ENCODE measurements at regions not wholly inside any gene's neighbourhood (a gene's known extent, or its start where the extent isn't known, plus 50 kb on each side); places are given as distances from the start of the nearest gene placed in this dataset.
"Not testable (repeated sequence)": the region's sequence is repeated elsewhere in the genome, so short reads cannot be mapped to it uniquely, and the experiment has no call there.

GRCh38 chr11:116059919-116060318, 555.7 kb upstream of the CADM1 start:
- DNase-seq: no peak

GRCh38 chr11:116057000-116057399, 552.8 kb upstream of the CADM1 start:
- DNase-seq: no peak

- no peak for DNase-seq
Observed at GRCh38 chr11:116055064-116055463, 550.8 kb upstream of the CADM1 start.

- DNase-seq: no peak
Observed at GRCh38 chr11:116053548-116053919, 549.3 kb upstream of the CADM1 start.

DNA sequence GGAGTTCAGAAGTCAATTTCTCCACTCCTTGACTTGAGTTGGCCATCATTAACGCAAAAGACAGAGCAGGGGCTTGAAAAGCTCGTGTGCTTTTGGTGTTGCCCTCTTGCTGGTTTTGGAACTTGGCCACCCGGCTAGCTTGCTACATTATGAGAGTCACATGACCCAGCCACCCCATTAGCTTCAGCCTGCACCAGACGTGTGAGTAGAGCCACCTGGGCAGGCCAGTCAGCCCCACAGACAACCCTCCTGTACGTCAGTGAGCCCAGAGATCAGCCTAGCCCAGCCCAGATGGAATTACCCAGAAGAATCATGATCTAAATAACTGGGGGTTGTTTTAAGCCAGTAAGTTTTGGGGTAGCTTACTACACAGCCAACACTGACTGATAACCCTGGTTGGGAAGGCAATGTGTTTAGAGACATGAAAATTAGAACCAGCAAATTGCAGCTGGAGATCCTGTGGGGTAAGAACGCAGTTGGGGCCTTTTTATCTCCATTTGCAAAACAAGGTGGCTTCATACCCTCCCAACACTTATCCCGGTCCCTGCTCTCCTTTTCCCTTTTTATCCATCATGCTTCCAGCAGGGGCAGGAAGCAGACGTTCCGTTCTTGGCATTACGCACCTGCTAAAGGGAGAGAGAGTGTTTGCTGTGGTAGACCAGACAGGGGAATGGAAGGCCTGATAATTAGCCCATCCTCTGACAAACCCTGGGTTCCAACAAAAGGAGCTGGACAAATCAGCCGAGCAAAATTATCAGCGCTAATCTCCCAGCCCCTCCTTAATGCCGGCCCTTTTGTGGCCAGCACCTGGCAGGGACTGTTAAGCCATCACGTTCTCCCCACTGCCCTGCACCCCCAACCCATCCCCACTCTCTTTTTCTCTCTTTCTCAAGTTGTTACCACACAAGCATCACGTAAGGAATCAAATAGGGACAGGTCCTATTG, 548.7 kb upstream of the CADM1 start:
- DNase-seq: no peak

GRCh38 chr11:116051494-116051893, 547.3 kb upstream of the CADM1 start:
- DNase-seq: no peak

- DNase-seq: no peak
Observed at GRCh38 chr11:116049383-116049782, 545.2 kb upstream of the CADM1 start.

- DNase-seq: no peak
Observed at GRCh38 chr11:116046127-116046526, 541.9 kb upstream of the CADM1 start.

DNA sequence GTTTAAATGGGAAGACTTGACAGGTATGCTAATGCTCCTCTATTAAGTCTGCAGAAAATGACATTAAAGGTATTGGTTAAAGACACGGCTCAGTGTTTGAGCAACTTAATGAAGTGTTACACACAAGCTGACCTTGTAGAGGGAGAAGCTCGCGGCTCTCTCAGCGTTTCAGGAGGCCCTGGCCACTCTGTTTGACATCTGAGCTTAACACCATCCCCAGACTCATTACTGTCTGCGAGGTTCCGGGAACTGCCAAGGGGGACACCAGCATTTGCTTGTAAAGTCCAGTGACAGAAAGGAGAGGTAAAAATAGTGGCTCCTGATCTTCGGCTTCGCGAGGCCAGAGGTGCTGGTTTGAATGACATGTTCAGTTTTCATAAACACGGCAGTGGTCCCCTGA, 540.7 kb upstream of the CADM1 start:
- no peak for DNase-seq

DNA sequence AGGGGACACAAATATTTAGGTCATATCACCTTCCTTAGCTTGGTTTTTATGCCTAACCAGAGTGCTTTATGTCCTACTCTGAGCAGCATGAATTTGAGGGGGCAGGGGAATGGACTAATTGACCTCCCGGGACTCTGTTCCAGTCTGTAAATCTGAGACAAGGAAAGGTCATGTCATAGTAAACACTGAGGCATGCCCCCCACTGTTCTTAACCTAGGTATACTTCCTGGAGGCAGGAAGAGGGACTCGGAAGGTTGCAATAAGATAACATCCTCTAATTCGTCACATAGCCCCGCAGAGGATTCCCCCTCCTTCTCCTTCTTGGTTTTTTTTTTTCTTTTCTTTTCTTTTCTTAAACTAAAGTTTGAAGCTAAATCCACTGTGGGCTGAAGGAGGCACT, 540.3 kb upstream of the CADM1 start:
- DNase-seq: no peak

- DNase-seq: no peak
Observed at GRCh38 chr11:116043857-116044256, 539.6 kb upstream of the CADM1 start.

- DNase-seq: not testable (repeated sequence)
Observed at GRCh38 chr11:116043059-116043458, 538.8 kb upstream of the CADM1 start.

- no peak for DNase-seq
Observed at GRCh38 chr11:116042146-116042545, 537.9 kb upstream of the CADM1 start.

DNA sequence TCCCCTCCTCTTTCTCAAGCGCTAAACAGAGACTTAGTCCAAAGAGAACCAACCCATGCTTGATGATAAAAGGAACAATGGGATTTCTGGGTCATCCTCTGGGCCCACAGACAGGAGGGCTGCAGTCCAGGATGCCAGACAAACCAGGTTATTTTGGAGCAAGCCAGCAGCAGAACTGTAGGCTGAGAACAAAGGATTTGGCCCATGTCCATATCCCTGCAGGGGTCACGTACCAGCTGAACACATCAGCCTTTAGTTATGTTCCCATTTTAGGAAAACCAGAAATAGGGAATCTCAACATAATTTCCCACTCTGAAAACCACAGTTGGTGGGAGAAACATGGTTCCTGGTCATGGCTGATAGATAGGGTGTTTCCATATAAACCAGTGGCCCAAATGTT, 533.6 kb upstream of the CADM1 start:
- no peak for DNase-seq

DNA sequence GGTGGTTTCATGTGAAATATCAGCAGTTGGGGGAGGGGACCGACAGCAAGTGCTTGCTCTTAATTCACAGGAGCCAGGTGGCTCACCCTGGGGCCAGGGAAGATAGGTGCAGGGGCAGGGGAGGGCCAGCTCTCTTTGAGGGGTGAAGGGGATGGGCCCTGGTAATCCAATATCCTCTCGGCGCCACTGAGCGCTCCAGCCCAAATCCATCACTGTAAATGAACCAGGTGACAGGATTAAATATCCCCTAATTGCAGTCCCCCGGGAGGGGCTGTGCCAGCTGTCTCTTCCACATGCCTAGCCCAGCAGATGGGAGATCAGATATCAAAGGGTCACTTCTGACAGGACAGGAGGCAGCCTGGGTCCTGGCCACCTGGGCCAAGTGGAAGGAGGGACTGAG, 531.8 kb upstream of the CADM1 start:
- no peak for DNase-seq

GRCh38 chr11:116033931-116034553, 529.8 kb upstream of the CADM1 start:
- no peak for DNase-seq

DNA sequence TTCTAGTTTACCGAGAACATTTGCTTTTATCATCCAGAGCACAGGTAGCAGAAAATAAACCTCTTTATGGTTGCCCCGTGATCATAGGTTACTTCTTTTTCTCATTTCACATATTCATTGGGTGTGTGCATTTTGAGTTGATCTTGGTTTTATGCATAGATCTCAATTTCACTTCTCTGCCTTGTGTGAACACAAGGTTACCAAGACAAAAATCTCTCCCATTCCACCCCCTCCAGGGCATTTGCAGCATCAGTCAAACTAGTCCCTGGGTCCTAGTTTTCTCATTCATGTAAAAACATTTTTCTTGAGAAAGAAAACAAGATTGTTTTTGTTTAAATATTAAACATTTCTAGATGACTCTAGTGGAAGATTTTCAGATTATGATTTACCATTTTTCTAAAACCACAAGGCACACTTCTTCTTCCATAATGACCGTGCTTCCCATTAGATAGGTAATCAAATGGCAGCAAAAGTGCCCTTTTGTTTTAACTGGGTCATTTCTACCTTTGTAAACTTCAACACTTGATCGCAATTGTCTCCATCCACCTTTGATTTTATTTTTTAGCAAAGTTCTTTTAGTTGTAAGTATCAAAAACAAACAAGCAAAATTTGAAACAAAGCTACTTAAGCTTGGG, 526.6 kb upstream of the CADM1 start:
- no peak for DNase-seq

GRCh38 chr11:116028506-116028905, 524.3 kb upstream of the CADM1 start:
- DNase-seq: not testable (repeated sequence)

- DNase-seq: no peak
Observed at GRCh38 chr11:115999437-115999836, 495.2 kb upstream of the CADM1 start.

GRCh38 chr11:115996808-115997188, 492.6 kb upstream of the CADM1 start:
- DNase-seq: no peak

DNA sequence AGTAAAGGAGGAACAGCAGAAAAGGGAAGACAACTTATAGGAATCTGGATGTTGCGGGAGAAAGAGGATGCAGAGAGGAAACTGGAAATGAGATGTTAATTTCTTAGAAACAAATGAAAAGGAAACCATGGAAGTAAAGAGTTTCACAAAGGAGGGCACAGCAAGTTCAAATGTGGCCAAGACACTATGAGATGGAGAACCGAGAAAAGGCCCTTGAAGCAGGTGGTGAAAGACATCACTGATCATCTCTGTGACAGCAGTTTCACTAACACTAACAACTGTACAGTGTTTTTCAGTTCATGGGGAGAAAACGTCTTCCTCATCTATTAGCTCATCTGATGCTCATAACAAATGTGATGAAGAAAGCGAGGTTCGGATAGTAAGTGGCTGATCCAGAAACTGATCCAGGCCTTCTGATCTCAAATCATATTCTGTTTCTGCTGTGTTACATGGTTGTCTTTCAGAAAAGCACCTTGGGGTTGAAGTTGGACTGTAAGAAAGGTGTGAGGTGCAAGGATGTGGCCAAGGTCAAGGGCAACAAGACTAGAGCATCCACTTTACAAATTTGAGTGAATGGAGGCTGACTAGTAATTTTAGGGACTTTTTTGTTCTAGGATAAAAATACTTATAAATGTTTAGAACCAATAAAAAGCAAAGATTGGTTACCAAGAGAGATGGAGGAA, 492.1 kb upstream of the CADM1 start:
- no peak for DNase-seq

- DNase-seq: no peak
Observed at GRCh38 chr11:115993590-115993989, 489.4 kb upstream of the CADM1 start.

DNA sequence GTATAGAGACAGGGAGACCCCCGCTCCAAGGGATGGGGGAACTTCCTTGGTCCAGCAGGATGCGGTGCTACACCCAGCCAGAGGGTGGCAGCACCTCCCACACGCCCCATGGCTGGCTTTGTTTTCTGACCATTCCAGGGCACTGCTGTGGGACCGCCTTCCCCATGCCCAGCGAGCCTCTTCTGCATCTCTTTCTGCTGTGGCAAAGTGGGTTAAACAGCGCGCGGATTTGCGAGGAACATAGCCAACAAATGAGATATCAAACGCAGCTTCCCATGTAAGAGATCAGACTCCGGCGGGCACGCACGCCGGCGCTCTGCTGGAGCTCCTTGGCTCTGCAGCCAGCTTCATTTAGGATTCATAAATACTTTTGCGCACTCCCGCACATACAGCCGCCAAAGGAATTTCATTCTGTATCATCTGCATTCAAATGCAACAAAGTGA, 485.8 kb upstream of the CADM1 start:
- DNase-seq: no peak

Measured in NK-92 treated with Interleukin-12 subunit alpha and Interleukin-12 subunit beta, amount 100 ng/mL, for 24 hours (cell line).